TTC549 (cell line): ENCODE measurements at regions not wholly inside any gene's neighbourhood (a gene's known extent, or its start where the extent isn't known, plus 50 kb on each side); places are given as distances from the start of the nearest gene placed in this dataset.

Experiments
- FAIRE-seq: peaks from 2 replicates; lab custom pipeline; 2012; peaks lifted over from hg19 to GRCh38; lab: Jason Lieb, UNC

DNA sequence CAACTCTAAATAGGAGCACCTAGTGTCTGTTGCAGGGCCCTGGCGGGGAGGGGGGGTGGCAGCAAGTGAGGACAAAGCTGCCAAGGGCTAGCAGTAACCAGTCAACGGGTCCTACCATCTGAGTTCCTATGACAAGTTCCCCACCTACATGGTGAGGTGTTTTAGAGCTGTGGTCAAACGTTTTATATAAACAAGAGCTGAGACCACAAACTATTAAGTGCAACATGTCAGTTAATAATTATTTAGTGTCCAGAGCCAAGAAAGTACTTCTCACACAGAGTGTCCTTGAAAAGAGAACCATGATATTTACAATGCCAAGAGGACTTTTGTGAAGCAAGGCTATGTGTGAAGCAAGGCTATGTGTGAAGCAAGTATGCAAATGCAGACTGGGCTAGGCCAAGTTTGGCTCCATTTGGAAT is 434.7 kb downstream of the TNS3 start:
- no peak for FAIRE-seq

DNA sequence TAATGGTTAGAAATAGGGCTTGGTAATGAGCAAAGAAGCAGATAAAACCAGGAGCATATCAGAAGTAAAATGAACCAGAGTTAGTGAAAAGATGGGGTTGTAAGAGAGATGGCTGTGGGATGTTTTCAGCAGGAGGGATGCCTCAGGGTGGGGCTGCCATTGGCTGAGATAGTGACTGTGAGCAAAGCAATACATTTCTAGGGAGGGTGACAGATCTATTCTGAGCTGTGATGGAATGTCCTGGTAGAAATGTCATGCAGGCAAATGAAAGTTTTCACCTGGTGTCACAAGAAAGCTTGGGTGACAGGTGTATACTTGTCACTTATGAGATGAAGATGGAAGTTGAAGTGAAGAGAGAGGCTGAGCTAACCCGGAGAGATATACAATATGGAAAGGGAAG is 435.9 kb downstream of the TNS3 start:
- no peak for FAIRE-seq

DNA sequence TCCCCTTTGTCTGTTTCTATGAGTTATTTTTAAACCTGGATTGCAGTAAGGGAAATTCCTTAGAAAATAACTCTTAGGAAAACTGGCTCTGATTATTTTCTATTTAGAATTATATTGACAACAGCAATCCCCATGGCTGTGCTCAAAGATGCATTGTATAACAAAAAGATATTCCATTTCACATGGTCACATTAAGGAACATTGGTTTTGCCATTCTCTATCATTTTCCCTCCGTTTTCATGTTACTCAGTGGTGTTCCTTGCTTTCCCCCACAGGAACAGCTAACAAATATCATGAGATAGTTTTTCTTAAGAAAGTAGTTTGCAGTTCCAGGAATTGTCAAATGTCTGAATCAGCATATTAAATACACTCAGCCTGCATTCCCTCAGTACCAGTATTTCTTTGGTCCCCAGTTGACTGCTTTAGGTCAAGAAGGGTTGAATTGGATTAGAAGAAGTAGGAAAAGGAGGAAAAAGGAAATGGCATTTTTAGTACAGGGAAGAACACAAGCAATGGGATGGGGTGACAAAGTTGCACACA is 436.7 kb downstream of the TNS3 start:
- no peak for FAIRE-seq

DNA sequence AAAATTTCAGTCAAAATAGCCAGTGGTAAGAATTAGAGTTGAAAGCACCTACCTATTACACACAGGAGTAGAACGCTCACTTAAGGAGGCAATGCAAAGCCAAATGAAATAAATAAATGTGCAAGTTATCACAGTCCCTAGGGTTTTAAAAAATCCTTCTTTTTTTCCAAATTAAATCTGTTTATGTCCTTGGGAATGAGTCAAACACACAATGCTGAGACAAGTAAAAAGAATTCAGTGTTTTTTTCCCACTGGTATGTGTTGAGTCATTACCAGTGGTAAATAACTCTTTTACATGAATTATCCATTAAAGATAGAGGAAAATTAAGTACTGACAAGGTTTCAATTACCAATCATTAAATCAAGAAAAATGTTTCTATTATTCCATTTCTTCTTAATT is 438.6 kb downstream of the TNS3 start:
- no peak for FAIRE-seq

DNA sequence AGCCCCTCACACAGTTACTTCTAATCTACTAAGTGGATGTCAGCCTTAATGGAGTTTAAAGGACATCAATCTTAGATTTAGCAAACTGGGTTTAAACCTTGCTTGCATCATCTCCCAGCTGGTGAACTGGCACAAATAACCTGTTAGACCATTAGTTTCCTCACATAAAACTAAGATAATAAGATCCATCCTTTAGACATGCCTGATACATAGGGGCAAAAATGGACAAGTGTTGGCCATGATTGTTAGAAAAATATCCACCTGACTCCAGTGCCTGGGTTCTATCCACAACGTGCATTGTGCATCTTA is 439.1 kb downstream of the TNS3 start:
- FAIRE-seq = no peak

DNA sequence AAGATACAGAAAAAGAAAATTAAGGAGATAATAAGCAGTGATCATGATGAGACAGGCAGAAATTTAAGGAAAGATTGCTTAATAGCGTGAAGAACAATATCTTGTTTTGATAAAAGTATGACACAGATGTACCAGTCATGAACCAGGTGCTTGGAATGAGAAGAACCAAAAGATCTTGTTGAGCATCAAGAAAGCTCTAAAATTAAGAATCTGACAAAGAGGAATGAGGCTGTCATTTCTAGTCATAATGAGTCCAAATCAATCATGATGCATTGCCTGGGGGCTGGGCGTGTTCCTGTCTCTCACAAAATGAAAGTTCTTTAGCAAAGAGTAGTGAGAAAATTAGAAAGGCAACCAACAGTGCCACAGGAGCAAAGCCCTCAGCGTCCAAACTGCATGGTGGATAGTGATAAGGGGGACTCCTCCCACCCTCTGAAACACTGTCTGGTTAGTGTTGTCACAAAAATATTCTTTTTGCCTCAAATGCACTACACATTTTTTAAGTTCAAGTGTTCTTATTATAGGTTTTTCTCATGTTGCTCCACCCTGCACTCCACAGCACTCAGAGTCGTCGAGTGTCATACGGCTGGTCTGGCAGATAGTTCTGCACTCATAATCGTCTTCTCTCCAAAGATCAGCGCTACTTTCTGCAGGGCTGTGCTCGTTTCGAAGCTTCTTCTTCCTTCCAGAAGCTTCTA is 439.6 kb downstream of the TNS3 start:
- FAIRE-seq = no peak

DNA sequence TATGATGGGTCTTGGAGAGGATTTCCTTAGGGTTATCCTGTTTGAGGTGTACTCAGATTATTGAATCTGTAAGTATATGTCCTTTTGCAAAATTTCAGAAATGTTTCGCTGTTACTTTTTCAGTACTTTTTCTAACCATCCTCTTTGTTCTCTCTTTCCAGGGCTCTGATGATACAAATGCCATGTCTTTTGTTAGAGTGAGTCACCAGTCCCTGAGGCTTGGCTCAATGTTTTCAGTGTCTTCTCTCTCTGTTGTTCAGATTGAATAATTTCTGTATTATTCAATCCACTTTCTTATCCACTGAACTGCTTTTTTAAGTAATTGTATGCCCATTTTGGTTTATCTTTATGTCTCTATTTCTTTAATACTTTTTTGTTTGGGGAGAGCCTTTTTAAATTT is 449.4 kb downstream of the TNS3 start:
- FAIRE-seq = no peak

DNA sequence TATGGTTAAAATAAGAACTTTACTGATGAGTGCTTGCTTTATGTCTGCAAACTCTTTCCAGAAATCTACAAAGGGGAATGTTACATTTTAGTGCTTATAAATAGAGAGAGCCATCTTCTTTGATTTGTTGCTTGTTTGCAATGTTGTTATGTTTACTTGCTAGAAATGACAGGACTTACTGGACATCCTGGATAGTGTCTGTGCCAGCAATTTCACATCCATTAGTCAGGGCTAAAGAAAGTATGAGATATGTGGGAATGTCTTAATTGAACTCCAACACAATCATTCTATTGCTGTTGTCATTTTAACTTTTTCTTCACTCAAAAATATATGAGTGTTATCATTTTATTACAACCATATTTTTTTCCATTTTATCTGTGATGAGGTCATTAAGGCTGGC is 453.2 kb downstream of the TNS3 start:
- FAIRE-seq = no peak

DNA sequence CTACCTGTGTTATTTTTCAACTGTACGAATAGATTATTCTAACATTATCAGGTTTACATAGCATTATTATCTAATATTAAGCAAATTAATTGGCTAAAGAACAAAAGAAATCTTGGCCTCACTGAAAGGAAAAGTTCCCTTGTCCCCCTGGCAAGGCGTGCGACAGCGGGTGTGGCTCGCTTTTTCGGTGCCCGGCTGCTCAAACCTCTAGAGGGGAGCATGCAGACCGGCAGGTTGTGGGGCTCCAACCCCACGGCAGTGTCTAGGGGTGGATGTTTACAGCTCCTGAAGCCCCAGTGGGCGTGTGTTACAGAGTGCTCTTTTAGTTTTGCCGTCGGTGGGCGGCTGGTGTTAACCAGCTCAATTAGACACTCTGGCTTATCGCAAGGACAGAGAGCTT is 456.4 kb downstream of the TNS3 start:
- no peak for FAIRE-seq

DNA sequence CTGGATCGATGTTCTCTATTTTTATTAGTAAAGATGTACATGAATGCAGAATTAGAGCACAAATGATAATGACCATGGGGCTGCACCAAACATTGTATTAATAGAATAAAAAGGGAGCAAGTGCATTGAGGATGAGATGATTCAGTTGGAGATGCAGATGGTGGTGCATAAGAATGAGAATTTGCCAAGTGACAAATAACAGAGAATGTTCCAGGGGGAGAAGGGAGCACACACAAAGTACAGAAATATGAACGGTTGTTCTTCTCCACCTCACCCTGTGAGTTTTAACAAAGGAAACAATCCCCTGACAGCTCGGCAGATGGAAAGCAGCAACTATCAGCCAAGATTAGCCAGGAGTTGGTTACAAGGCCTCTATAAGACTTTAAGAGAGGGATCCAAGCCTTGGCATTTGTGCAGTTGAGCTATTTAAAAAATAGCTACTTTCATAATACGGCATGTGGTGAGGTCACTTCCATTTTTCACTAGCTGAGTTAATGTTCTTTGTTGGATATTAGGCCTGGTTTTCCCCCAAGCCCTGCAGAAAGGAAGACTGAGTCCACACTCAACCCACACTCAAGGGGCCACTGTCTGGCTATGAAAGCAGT is 462.5 kb downstream of the TNS3 start:
- FAIRE-seq = no peak

DNA sequence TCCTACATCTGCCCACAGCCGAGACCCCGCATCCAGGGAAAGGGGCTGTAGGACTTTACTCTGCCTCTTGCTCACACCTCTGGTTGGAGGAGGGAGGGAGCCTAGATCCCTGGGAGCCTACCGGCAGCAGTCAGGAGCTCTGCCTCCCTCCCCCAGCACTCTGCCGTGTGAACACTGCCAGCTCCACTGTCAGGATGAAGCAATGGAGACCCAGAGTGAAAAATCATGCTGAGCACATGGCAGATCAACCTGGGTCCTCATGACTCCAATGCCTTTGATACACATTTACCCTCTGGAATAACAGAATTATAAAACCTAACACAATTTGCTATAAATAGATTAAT is 477.7 kb downstream of the TNS3 start:
- no peak for FAIRE-seq

DNA sequence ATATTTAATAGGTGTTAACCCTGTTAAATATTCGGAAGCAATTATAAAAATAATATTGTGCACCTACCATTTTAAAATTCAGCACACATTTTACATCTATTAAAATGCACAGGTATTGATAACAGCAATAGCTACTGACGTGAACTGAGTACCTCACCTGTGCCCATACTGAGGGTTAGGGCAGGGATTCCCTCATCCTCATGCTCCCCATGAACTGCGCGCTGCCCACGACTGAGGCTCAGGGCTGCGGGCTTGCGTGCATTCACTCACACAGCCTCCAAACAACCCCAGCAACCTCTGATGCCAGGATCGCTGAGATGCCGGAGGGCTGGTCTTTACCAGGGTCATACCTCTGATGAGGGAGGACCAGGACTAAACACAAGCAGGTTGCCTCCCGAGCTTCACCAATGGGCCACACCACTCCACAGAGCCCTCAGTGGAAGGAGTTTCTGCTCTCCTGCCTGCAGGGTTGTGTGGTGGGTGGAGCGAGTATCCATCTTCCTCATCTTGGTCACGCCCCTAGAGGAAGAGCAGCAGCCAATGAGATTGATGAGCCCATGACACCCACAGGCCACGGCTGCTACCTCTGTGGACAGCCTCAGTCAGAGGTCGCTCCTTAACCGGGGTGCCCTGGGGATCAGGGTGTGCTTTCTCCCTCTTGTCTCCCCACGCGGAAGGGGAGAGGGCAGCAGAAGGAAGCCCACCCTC is 478.3 kb downstream of the TNS3 start:
- no peak for FAIRE-seq

DNA sequence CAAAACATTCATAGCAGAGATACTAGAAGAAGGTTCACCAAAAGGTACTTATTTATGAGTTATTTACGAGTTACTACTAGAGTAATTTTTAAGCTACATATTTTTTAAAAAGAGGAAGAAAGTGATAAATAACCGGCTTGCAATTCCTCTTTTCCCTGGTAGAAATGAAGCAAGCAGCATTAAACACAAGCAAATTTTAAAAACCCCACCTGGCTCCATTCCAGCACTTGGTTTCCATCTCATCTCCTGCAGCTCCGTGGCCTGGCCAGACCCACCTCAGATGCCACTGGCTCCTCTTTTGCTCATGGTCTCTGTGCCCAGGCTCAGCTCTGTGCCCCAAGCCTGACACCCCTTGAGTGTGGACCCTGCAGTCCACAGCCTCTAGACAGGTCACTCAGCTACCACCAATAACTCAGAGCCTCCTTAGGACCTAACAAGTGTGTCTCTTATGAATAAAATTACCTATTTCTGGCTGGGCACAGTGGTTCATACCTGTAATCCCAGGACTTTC is 479.5 kb downstream of the TNS3 start:
- FAIRE-seq = no peak

DNA sequence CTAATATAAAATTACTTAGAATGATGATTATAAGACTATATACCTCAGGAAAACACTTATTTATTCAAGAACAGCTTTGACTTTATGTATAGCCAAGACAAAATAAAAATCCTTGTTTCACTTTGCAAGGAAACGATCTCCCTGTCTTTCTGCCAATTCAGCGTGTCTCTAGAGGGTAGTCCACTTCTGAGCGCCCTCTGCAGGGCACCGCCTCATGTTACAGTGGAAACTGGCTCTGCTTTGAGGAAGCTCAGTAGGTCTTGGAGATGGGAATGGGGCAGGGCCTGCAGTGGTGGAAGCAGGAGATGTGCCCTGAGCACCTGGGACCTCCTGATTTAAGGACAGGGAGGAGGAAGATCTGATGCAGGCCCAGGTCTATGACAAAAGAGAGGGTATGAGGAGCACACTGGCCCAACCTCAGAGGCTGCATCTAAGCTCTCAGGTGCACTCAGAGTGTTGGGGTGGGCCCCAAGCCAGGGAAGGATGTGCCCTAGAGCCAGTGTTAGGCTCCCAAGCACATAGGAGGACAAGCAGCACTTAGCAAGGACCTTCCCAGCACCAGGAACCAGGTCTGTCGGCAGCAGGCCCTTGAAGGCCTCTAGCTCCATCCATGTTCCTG is 481.0 kb downstream of the TNS3 start:
- peak; percentile 76 for FAIRE-seq

DNA sequence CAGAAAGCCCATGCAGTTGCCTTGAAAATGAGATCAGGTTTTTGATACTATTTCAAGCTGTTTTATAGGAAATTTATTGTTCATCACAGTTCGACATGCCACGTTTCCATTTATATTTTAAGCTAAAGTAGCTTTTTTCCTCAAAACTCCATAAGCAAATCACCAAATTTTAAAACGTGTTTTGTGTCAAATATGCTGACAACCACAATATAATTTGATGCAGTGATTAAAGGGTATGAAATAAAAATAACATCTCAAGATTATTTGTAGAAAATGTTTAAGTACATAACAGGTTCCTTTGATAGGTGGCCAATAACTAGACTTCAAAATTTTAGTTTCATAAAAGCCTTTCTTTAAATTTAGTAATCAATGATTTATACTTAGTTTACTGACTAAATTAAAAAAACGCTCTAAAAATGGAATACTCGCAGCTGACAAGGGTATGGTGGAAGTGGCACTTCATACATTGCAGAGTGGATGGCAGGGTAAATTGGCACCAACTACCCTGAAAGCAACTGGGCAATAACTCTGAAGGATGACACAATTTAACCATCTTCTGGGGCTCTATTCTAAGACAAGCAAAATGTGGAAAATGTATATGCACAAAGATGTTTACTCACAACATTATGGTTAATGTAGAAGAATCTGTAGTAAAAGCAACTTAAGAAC is 481.6 kb downstream of the TNS3 start:
- FAIRE-seq = no peak

DNA sequence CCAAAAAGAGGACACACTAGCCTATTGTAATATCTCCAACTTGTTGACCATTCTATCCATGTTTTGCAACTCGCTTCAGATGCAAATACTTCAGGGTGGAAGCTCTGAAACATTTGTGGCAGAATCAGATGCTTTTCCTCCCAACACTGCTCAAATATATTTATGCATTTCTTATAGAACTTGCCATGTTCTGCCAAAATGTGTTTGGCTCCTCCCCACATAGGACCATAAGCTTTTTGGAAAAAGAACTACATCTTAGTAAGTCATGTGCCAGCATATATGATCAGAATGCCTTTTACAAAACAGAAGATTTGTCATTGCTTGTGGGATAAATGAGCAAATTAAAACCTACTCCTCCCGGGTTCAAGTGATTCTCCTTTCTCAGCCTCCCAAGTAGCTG is 484.5 kb downstream of the TNS3 start:
- no peak for FAIRE-seq

DNA sequence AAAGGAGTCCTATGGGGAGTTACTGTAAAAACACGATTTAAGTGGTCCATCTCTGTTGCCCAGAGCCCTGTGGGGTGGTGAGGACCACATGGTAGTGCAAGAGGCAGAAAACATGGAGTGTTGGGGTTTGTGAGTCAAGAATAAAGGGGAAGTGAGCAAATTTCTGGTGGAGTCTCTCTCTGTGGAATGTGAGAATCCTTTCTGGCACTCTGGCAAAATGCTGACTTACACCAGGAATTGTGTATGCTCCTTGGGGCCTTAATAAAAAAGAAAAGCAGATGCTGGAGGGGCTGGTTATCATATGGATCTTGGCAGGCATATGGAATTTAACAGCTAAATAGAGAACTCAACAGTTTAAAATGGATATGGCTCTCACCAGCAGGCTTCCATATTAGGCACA is 486.0 kb downstream of the TNS3 start:
- no peak for FAIRE-seq

DNA sequence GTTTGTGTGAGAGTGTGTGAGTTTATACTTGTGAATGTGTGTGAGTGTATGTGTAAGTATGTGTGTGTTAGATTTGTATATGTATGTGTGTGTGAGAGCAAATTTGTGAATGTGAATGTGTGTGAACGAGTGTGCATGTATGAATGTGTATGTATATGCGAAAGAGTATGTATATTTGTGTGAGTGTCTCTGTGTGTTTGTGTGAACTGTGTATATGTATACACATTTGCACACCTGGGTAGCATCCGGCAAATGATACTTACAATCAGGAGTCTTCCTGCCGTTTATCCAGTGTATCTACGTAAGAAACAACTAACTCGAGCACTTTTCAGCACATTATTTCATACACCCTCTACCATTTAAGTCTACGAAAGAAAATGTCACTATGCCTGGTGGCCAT is 487.4 kb downstream of the TNS3 start:
- no peak for FAIRE-seq

DNA sequence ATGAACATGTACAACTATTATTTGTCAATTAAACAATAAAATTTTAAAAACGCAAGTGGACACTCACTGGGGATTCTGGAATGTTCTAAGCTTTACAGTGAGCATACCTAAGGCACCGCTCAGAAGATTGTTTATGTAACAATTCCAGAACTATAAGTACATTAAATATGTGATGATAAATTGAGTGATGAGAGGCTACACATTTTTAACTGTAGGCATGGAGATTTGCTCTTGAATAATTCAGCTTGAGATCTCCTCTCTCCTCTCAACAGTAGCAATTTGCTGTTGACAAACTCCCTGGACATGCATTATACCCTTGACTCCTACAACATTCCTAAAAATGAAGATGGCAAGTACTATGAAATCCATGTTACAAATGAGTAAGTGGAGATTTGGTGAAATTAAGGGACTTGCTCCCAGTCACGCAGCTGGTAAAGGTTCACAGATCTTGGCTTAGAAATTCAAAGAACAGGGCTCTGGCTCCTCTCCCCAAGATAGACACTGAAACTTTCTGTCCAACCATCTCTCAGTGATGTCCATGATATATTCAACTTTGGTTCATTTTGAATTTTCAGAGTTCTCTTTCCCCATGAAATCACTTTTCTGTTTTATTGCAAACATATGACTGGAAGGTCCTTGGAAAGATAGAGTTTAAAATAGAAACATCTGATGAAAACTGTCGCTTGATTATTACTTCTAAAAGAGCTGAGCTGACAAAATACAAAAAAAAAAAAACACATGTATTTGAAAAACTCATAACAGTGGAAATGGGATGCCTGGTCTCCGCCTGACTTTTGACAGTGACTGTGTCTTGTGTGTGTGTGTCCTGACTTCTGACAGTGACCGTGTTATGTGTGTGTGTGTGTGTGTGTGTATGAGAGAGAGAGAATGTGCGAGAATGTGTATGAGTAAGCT is 488.3 kb downstream of the TNS3 start:
- FAIRE-seq = no peak

DNA sequence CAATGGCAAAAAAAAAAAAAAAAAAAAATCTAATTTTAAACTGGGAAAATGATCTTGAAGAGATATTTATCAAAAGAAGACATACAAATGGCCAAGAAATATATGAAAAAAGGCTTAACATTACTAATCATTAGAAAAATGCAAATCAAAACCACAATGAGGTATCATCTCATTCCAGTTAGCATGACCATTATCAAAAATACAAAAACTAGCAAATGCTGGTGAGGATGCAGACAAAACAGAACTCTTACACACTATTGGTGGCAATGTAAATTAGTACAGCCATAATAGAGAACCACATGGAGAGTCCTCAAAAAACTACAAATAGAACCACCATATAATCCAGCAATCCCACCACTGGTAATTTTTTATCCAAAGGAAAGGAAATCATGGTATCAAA is 489.6 kb downstream of the TNS3 start:
- FAIRE-seq = no peak

DNA sequence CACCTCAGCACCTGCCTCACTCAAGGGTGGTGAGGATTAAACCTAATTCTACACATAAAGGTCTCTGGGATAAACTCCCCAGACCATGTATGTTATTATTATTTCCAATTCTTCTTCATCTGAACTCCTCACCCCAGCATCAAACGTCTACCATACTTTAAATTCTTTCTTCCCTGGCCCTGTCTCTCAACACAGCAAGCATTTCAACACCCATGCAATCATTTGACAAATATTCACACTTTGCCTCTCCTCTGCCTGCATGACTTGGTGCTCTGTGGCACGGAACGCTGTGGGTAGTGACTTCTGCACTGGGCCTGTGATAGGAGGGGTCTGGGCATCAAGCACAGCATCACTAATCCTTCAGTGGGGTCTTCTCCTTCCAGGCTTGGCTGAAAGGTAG is 490.8 kb downstream of the TNS3 start:
- FAIRE-seq = no peak

DNA sequence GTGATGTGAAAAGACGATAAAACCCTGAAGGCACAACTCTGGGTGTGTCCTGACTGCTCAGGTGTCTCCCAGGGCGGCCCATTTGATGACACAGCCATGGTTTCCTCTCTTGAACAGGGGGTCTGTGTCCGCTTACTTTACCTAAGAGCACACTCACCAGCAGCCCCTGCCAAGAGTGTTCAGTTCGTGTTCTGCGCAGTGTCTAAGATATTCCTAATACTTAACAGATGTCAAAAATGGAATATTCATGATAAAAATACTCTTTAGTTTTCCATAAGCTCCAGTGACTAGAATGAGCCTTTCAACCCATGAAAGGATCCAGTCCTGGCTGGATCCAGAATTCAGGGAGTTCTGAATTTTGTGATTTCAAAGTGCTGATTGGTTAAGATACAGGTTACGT is 492.4 kb downstream of the TNS3 start:
- FAIRE-seq = no peak
